H1 (cell line): ENCODE measurements at regions not wholly inside any gene's neighbourhood (a gene's known extent, or its start where the extent isn't known, plus 50 kb on each side); places are given as distances from the start of the nearest gene placed in this dataset.

Source experiments
- CTCF ChIA-PET: fragments of 300-600 bp; sonication (Branson Sonifier 250); formaldehyde crosslinking; loops from one replicate; lab custom pipeline; 2021; ENCODE audit not compliant: partially characterized antibody; lab: Charles Lee
- POLR2A ChIA-PET: fragments of 300-600 bp; sonication (Branson Sonifier 250); formaldehyde crosslinking; loops from one replicate; lab custom pipeline; 2021; ENCODE audit warnings: inconsistent platforms; ENCODE audit not compliant: partially characterized antibody; lab: Charles Lee
- DNase-seq, 2 experiments: peaks; one replicate each; pipeline versions ENCODE4 v3.0.0 to v3.0.0-alpha.2; 2010 to 2022; ENCODE audit warnings: low spot score in 2 of 2, low read depth in 1 of 2, mixed read lengths in 1 of 2
- FAIRE-seq: peaks from 2 replicates; lab custom pipeline; 2011; peaks lifted over from hg19 to GRCh38; lab: Jason Lieb, UNC
- H2AFZ ChIP-seq: 2 replicates; pipeline ENCODE4 v1.8.1; 2012; ENCODE audit warnings: low read length, inconsistent platforms
- H2AK5ac ChIP-seq: 2 replicates; pipeline ENCODE4 v1.6.1; 2013; ENCODE audit warnings: low read depth, low read length
- H2BK120ac ChIP-seq: replicated peaks from 2 replicates; pipeline ENCODE3; 2013; ENCODE audit warnings: low read depth, low read length, inconsistent platforms
- H2BK12ac ChIP-seq: 2 replicates; pipeline ENCODE4 v1.6.1; 2013; ENCODE audit warnings: low read depth, low read length
- H2BK15ac ChIP-seq: 2 replicates; pipeline ENCODE4 v1.6.1; 2013; ENCODE audit warnings: low read length
- H2BK20ac ChIP-seq: 2 replicates; pipeline ENCODE4 v1.6.1; 2013; ENCODE audit warnings: low read length
- H2BK5ac ChIP-seq: 2 replicates; pipeline ENCODE4 v1.6.1; 2013; ENCODE audit warnings: low read depth, low read length
- H3K14ac ChIP-seq: 2 replicates; pipeline ENCODE4 v1.6.1; 2013; ENCODE audit warnings: inconsistent platforms; ENCODE audit not compliant: insufficient read length
- H3K18ac ChIP-seq: 2 replicates; pipeline ENCODE4 v1.6.1; 2013; ENCODE audit warnings: low read length; ENCODE audit errors: extremely low read depth
- H3K23ac ChIP-seq: 2 replicates; pipeline ENCODE4 v1.6.1; 2013; ENCODE audit warnings: inconsistent platforms; ENCODE audit not compliant: insufficient read length
- H3K23me2 ChIP-seq: 2 replicates; pipeline ENCODE4 v1.6.1; 2013; ENCODE audit warnings: low read depth, low read length
- H3K27ac ChIP-seq: 2 replicates; pipeline ENCODE4 v1.6.1; 2011; ENCODE audit warnings: low read depth, low read length, inconsistent platforms
- H3K27me3 ChIP-seq, 4 experiments: replicated peaks in 1 of 4; 1 replicate in 1 of 4; 2 replicates in 3 of 4; pipeline versions ENCODE4 v1.6.1 to v1.8.1; 2011 to 2013; ENCODE audit warnings: low read length in 3 of 4, mild to moderate bottlenecking in 3 of 4, inconsistent platforms in 2 of 4, mixed read lengths in 2 of 4, moderate library complexity in 1 of 4; ENCODE audit not compliant: control insufficient read depth in 3 of 4, insufficient read depth in 3 of 4; ENCODE audit errors: extremely low read depth in 1 of 4
- H3K36me3 ChIP-seq, 4 experiments: 2 replicates each; pipeline versions ENCODE4 v1.6.1 to v1.8.1; 2011 to 2013; ENCODE audit warnings: mild to moderate bottlenecking in 4 of 4, low read length in 3 of 4, moderate library complexity in 2 of 4, control low read depth in 1 of 4, inconsistent platforms in 1 of 4; ENCODE audit not compliant: insufficient read depth in 4 of 4, control insufficient read depth in 2 of 4
- H3K4ac ChIP-seq: replicated peaks from 2 replicates; pipeline ENCODE3; 2013; ENCODE audit warnings: low read length, low read depth, mixed read lengths, inconsistent platforms; ENCODE audit not compliant: insufficient read length
- H3K4me1 ChIP-seq, 4 experiments: replicated peaks in 1 of 4; 1 replicate in 1 of 4; 2 replicates in 3 of 4; pipeline versions ENCODE4 v1.6.1 to v1.8.1; 2011 to 2013; ENCODE audit warnings: low read length in 3 of 4, inconsistent platforms in 2 of 4, mixed read lengths in 1 of 4; ENCODE audit not compliant: insufficient read depth in 4 of 4, control insufficient read depth in 3 of 4
- H3K4me2 ChIP-seq, 2 experiments: 2 replicates each; pipeline versions ENCODE4 v1.6.1 to v1.8.1; 2011 to 2013; ENCODE audit warnings: low read depth in 2 of 2, low read length in 2 of 2, control low read depth in 1 of 2, inconsistent platforms in 1 of 2, mild to moderate bottlenecking in 1 of 2; ENCODE audit not compliant: insufficient read depth in 1 of 2
- H3K4me3 ChIP-seq, 4 experiments: fragments of 200-600, 300-600 bp in 1 of 4; sonication (generic), shearing (Covaris generic), sonication (Bioruptor Twin) in 1 of 4; 2 replicates each; pipeline versions ENCODE4 v1.5.1 to v1.8.1; 2011 to 2016; ENCODE audit warnings: low read length in 4 of 4, low read depth in 3 of 4, control low read depth in 2 of 4, inconsistent platforms in 2 of 4, mild to moderate bottlenecking in 2 of 4, mixed read lengths in 1 of 4, moderate library complexity in 1 of 4; ENCODE audit not compliant: insufficient read depth in 2 of 4; ENCODE audit errors: extremely low read depth in 1 of 4
- H3K56ac ChIP-seq: replicated peaks from 2 replicates; pipeline ENCODE3; 2013; ENCODE audit warnings: low read depth, mild to moderate bottlenecking, mixed read lengths, low read length, inconsistent platforms; ENCODE audit not compliant: insufficient read length
- H3K79me1 ChIP-seq: 2 replicates; pipeline ENCODE4 v1.6.1; 2013; ENCODE audit warnings: low read depth, low read length, control low read depth
- H3K79me2 ChIP-seq, 2 experiments: 2 replicates each; pipeline versions ENCODE4 v1.6.1 to v1.8.1; 2012 to 2013; ENCODE audit warnings: low read length in 2 of 2, mild to moderate bottlenecking in 2 of 2, inconsistent platforms in 1 of 2; ENCODE audit not compliant: insufficient read depth in 2 of 2, control insufficient read depth in 1 of 2
- H3K9ac ChIP-seq, 4 experiments: replicated peaks in 1 of 4; 1 replicate in 1 of 4; 2 replicates in 3 of 4; pipeline versions ENCODE4 v1.6.1 to v1.8.1; 2011 to 2013; ENCODE audit warnings: low read depth in 3 of 4, low read length in 3 of 4, control low read depth in 2 of 4, mild to moderate bottlenecking in 2 of 4, moderate library complexity in 2 of 4, inconsistent platforms in 1 of 4; ENCODE audit errors: extremely low read depth in 1 of 4
- H3K9me3 ChIP-seq, 2 experiments: 2 replicates each; pipeline versions ENCODE4 v1.6.1 to v1.8.1; 2012 to 2013; ENCODE audit warnings: mild to moderate bottlenecking in 2 of 2, moderate library complexity in 2 of 2, control low read depth in 1 of 2, inconsistent platforms in 1 of 2, low read depth in 1 of 2, low read length in 1 of 2, mixed read lengths in 1 of 2; ENCODE audit not compliant: insufficient read depth in 2 of 2
- H4K20me1 ChIP-seq, 2 experiments: replicated peaks in 1 of 2; 2 replicates each; pipeline versions ENCODE3 to v1.8.1; 2011 to 2013; ENCODE audit warnings: inconsistent platforms in 2 of 2, low read length in 2 of 2, mild to moderate bottlenecking in 1 of 2; ENCODE audit not compliant: insufficient read depth in 2 of 2, control insufficient read depth in 1 of 2
- H4K5ac ChIP-seq: 2 replicates; pipeline ENCODE4 v1.6.1; 2013; ENCODE audit warnings: low read length, low read depth, mixed read lengths, inconsistent platforms; ENCODE audit not compliant: insufficient read length
- H4K8ac ChIP-seq: 2 replicates; pipeline ENCODE4 v1.8.0; 2013; ENCODE audit warnings: mild to moderate bottlenecking, moderate library complexity, low read length, inconsistent platforms; ENCODE audit not compliant: insufficient read depth; ENCODE audit errors: extremely low read depth
- H4K91ac ChIP-seq: replicated peaks from 2 replicates; pipeline ENCODE3; 2013; ENCODE audit warnings: low read length, mixed read lengths, inconsistent platforms; ENCODE audit not compliant: insufficient read length
- KDM5A ChIP-seq: fragments of 200-600 bp; IDR thresholded peaks from 2 replicates; pipeline ENCODE4 v1.7.1; 2012; ENCODE audit warnings: mild to moderate bottlenecking, low read length, inconsistent platforms, mixed read lengths
- SP2 ChIP-seq: IDR thresholded peaks from 2 replicates; pipeline ENCODE4 v1.6.1; 2012; ENCODE audit warnings: mild to moderate bottlenecking, low read length, inconsistent platforms
- WGBS, 2 experiments: shearing (Covaris generic) in 1 of 2; methylation state at CpG; one replicate each; pipeline versions ENCODE4 v1.1.6 to v1.1.7; 2013 to 2015; ENCODE audit warnings: low lambda C conversion rate in 2 of 2, mixed read lengths in 2 of 2, inconsistent platforms in 1 of 2, low coverage in 1 of 2, missing lambda C conversion rate in 1 of 2; ENCODE audit not compliant: insufficient replicate concordance in 2 of 2, insufficient coverage in 1 of 2, insufficient read length in 1 of 2; ENCODE audit errors: extremely low coverage in 1 of 2, missing lambda C conversion rate in 1 of 2; 5-methylcytosine and 5-hydroxymethylcytosine counted together

- H2AFZ ChIP-seq, result no peak overlapping the region
- POLR2A ChIA-PET, result no interaction called here
- H3K27ac ChIP-seq, result no peak overlapping the region
Measured at GRCh38 chr6:48826152-48826515, 636.9 kb downstream of the MMUT start.

More at GRCh38 chr6:48826152-48826515, 636.9 kb downstream of the MMUT start:
- Histone ChIP-seq H3K9me3 (no peaks in the 10 kb centered on the region), H3K56ac (no peak overlapping the region), H3K23ac (no peak overlapping the region), H2BK5ac (no peak overlapping the region), H3K27me3 (no peaks in the 10 kb centered on the region), H3K23me2 (no peaks in the 10 kb centered on the region), H3K79me1 (no peaks in the 10 kb centered on the region), H2BK120ac (no peak overlapping the region), H2AK5ac (no peak overlapping the region), H3K4me2 (no peak overlapping the region), H4K5ac (no peak overlapping the region), H2BK12ac (no peak overlapping the region), H3K36me3 (no peaks in the 10 kb centered on the region), H2BK15ac (no peak overlapping the region), H3K4ac (no peak overlapping the region), H3K9ac (no peak overlapping the region), H3K4me1 (no peaks in the 10 kb centered on the region), H2BK20ac (no peak overlapping the region), H4K20me1 (no peaks in the 10 kb centered on the region), H4K8ac (no peak overlapping the region), H3K14ac (no peak overlapping the region), H3K4me3 (no peak overlapping the region), H4K91ac (no peak overlapping the region), H3K79me2 (no peaks in the 10 kb centered on the region), H3K18ac (no peak overlapping the region)
- TF ChIP-seq SP2 (no peak), KDM5A (no peak)
- WGBS, 2 experiments, result 96% methylated on average over 2 of the region's 2 CpGs; no CpG with 5 or more reads in 1 of the 2 experiments
- FAIRE-seq, result no peak
- CTCF ChIA-PET, result no interaction called here
- DNase-seq, result no peak
